DMS79 treated with DMSO at 0.1 percent for 48 hours (cell line): ENCODE measurements at regions not wholly inside any gene's neighbourhood (a gene's known extent, or its start where the extent isn't known, plus 50 kb on each side); places are given as distances from the start of the nearest gene placed in this dataset.
A peak's percentile ranks its signal among the peaks of the same experiment; 100 is the strongest.

Source experiments
- DNase-seq: peaks from one replicate; lab custom pipeline; 2025; lab: John Stamatoyannopoulos, UW

DNA sequence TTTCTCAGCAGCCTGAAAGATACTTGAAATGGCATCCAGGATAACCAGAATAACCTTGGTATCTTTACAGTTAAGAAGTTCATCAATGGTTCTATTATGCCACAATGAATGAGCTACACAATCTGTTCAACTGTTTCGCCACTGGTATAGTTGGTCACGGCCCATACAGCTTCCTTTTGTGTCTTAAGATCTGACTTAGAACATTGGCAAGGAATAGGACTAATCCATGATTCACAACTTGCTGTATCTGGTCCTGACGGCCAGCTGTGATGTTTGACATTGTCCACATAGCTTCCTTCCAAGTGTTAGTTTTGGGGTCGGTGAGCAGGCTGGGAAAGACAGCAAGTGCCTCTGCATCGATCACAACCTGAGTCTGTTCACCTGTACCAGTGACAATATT lies 113.3 kb upstream of the RAD23B start:
- DNase-seq: no peak

DNA sequence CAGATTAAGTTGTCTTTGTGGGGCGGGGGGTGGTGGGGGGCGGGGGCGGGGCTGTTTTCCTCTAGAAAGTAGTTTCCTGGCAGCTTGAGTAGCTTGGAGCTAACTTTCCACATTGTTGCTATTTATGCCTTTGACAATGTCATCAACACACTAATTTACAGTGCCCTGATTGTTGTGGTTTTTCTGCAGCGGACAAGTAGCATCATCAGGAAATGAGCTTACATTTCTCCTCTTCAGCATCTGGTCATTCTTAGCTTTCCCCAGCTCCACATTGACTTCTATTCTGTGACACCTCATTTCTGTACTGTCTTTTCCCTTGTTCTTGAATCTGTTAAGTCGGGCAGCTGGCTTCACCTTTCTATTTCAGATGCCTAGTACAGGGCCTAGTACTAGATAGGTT lies 112.3 kb upstream of the RAD23B start:
- no peak for DNase-seq

DNA sequence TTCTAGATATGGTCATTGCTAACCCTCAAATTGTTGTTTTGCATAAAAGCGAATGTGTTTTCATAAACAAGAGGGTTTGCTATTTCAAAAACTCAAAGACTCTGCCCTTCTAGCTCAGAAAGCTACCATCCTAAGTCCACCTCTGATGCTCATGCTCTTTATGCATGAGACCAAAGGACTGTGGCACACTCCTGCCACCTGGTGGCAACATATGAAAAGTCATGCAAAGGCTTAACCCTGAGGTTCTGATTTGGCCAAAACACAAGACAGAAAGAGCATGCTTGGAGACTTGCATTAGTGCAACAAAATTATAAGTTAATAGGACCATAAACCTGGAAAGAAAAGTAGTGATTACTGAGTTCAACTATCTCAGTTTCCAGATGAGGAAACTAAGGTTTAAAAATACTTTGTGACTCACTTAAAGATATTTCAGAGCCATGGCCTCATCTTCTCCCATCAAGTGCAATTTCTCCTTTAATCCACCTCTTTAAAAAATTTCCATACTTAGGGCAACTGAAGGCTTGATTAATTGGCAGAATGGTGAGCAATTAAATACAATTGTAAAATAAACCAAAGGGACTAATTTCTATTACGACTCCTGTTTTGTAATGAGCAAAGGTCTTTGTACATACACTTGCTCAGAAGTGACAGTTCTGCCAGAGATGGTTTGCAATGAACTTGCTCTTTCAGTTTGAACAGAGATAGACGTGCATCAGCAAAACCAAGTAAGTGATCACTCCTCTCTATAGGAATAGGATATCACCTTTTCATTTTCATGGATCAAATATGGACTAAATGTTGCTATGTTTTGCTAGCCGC lies 110.7 kb upstream of the RAD23B start:
- DNase-seq: peak; percentile 11

DNA sequence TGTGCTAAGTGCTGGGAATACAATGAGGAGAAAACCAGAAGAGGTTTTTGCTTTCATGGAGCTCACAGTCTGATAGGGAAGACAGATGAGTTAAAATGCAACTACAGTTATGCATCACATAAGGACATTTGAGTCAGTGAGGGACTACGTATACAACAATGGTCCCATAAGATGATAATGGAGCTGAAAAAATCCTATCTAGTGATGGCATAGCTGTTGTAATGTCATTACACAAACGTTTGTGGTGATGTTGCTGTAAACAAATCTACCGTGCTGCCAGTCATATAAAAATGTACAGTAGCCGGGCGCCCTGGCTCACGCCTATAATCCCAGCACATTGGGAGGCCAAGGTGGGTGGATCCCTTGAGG lies 110.1 kb upstream of the RAD23B start:
- no peak for DNase-seq

DNA sequence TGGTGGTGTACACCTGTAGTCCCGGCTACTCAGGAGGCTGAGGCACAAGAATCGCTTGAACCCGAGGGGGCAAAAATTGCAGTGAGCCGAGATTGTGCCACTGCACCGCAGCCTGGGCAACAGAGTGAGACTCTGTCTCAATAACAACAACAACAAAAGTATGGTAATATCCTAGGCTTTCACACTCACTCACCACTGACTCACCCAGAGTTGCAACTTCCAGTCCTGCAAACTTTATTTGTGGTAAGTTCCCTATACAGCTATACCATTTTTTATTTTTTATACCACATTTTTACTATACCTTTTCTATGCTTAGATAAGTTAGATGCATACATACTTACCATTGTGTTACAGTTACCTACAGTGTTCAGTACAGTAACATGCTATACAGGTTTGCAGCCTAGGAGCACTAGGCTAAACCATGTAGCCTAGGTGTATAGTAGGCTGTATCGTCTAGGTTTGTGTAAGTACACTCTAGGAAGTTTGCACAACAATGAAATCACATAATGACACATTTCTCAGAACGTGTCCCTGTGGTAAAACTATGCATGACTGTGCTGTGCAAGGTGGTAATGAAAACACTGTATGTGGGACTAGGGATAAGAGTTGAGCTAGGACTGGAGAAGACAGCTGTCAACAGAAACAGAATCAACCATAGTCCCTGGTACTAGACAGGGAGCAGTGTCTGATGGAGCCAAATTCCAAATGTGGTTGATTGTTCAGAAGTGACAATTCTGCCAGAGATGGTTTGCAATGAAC lies 109.5 kb upstream of the RAD23B start:
- DNase-seq: no peak

DNA sequence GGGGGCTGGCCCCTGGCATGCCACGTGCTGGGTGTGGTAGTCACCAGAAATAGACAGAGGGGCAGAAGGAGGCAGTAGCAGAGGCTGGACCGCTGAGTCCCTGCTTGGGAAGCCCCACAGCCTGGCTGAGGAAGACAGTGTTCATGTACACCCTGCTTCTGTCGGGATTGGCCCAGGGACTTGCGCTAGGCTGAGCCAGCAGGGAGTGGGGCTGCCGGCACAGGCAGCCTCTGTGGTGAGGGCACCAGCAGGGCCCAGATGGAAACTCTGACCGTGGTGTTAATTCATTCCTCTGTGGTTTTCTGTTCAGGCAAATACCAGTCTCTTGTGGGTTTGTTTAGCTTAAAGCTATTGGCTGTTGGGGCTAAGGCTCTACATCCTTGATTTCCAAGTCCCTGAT lies 108.6 kb upstream of the RAD23B start:
- DNase-seq: no peak

DNA sequence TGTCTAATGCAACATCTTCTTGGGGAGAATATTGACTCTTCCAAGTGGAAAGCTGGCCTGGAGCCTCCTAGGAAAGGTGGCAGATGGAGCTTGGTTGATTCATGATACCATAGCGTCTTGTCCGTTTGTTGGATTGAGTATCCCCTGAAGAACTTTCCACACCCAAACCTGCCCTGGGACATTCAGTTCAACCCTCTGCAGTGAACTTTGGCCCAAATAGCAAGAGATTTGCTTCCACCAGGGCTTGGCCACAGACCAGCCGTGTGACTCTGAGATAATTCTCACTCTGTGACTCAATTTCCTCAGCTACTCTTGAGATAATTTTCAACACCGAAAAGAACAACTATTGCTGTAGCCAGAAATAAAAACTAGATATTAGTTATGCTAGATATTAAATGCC lies 108.0 kb upstream of the RAD23B start:
- DNase-seq: no peak

DNA sequence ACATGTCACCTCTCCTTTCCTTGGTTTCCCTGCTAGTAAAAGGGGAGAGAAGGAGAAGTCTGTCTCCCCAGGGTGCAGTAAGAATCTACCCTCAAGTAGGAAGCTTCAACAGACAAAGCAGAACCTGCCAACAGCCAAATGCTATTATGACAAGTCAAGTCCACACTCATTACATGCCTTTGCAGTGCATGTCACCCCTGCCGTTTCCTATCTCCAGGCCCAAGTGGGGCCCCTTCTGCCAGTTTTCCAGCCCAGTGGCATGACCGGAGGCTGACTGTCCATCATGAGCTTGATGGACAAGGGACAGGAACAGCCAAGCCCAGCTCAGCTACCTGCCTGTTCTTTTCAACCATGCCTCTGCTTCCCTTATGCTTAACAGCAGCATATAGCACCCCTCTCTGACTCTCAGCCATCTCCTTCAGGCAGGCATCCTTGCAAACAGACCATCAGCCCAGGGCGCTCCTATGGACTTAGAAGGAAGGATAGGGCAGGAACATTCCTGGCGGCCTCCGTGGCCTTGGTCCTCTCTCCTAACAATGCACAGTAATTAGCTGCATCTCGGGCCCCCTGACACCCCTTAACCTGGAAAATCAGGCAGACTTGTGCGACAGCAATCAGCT lies 107.2 kb upstream of the RAD23B start:
- DNase-seq: no peak

DNA sequence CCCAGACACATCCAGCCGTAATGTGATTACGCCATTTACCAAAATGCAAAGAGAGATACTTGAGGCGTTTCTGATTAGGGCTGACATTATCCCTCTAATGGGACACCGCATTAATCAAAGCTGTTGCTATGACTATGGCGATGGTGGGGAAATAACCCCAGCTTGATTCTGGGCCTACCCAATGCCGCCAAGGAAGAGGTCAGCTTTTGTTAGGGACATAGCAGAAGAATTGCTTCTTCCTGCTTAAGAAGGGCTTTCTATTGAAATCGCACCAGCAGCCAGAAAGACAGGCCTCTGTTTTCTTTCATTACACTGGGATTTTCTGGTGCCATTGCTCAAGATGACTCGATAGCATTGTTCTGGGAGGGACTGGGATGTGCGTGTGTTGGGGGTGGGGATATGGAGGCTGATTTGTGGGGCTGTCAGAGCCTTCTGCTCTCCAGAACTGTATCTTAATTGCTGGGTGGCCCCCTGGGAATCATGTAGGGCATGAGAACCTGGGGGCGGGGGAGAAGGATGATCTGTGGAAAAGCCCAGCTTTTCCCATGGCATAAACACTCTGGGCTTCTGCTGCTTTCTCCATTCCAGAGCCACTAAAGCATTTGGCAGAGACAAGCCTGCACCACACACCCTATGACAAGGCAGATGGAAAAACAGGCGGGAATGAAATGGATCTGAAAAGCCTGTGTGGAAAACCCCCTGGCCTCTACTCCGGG lies 106.5 kb upstream of the RAD23B start:
- no peak for DNase-seq

DNA sequence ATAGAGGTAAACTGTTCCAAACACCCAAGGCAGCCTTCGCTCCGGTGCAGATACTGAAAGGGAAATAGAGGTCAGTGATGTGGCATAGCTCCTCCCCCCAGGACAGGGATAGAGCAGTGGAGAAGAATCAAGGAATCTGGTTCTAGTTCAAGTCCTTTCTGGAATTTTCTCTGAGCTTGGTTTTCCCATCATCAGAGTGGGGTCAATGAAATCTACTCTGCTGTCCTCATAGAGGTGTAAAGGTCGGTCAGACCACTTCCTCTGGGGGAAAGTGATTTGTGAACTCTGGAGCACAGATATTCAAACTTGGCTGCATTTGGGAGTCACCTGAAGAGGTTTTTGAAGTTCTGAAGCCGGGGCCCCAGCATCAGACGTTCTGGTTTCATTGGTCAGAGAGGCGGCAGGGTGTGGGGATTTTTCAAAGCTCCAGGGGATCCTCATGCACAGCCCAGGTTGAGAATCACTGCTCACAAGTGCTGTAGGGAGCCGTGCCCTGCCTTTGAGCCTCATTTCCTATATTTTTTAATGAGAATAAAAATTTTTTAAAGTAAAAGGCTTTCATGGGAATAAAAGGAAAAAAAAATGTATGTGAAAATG lies 105.7 kb upstream of the RAD23B start:
- no peak for DNase-seq

DNA sequence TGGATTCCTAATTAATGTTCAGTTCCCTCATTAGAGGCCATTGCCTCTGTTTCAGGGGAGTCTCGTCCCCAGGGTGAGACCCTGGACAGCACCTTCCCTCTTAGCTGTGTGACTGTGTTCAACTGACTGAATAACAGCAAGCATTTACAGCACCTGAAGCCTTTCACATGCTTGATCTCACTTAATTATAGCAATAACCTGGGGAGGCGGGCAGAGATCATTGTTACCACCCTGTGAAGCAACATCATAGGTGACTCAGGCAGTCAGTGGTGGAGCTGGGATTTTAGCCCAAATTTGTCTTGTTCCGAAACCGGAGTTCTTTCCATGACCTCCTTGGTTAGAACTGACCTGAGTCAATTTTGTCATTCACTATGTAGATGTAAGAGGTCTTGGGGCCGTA lies 105.2 kb upstream of the RAD23B start:
- DNase-seq: no peak

DNA sequence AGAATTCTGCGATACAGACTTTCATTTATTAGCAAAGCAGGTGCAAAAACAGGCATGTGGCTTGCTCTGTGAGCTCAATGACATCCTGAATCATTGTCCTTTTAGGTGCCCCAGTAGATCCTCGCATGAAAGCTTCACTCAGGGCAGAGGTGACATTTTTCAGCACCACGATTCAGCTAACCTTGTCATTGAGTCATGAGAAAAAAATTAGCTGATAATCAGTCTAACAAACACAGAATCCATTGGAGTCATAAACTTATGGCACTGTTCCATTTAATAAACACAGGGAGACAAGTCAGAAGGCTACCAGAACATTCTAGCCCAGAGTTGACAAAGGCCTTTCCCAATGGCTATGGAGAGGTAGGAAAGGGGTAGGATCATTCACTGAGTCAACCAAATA lies 104.8 kb upstream of the RAD23B start:
- DNase-seq: no peak

DNA sequence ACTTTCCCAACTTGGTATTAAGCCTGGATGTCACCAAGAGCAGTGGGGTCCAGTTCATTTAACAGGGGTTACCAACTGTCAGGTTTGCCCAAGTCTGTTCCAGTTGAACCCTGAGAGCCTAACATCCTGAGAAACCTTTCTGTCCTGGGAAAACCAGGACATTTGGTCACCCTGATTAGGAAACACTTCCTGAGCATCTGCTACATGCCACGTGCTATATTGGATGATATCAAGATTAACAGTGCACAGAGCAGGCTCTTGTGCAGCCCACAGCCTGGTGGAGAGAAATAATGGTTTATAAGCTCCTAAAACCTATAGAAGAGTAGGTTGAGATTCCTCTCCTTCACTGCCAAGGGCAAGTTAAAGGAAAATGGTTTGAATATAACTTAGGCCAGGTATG lies 102.9 kb upstream of the RAD23B start:
- DNase-seq: no peak

DNA sequence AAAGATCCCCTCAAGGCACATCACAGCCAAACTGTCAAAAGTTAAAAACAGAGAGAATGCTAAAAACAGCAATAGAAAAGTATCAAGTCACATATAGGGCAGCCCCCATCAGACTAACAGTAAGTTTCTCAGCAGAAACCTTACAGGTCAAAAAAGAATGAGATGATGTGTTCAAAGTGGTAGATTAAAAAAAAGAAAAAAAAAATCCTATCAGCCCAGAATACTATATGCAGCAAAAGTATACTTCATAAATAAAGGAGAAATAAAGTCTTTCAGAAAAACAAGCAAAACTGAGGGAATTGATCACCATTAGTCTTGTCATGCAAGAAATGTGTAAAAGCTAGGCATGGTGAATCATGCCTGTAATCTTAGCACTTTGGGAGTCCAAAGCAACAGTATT lies 99.9 kb upstream of the RAD23B start:
- DNase-seq: no peak

DNA sequence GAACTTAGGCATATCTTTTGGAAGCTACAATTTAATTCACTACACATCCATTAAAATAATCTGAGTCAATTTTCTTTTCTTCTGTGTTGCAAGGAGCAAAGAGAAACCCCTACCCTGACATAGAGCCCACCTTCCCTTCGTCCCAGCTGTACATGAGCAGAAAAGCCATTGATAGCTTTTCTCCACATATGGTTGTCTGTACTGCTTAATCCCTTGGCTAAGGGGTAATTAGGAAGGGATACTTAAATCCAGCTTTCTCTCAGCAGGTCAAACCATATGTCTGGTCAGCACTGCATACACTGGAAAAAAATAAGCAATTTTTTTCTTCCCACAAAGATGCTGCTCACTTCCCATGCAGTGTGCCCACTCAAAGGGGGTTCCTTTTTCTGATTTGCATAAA lies 94.7 kb upstream of the RAD23B start:
- DNase-seq: no peak

DNA sequence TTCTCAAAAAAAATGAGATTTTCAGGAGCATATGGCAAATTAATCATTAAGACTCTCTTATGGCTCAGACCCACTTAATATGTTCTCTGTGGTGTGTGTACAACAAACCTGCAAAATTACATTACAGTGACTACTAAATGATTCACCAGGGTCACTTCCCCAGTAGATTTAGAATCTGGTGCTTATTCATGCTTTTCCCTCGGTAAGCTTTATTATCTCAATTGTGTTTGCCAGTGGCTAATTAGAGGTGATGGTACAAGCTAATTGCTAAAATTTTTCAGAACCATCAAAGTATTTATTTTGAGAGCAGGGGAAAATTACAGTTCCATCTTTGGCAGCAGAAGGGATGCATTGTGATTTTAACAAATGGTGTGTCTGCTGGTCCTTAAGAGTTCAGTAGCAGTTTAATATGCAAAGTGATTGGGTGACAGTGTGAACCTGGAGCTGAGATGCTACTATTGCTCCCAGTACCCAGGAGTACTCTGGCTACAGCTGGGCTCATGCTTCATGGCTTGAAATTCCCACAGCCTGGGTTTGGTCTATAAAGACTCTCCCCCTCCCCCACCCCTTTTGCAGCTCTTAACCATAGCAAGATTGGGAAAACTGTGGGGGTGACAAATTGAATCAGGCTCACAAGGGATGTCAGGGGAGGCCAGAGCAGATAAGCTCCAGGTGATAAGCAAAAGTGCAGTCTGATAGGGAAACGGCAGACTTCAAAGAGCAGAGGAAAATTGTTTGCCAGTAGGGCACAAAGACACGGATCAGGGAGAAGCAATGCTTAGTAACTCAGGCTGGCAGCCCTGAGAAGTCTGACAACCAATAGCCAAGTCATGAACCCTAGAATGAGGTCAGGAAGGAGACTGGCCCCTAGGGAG lies 92.8 kb upstream of the RAD23B start:
- DNase-seq: no peak

DNA sequence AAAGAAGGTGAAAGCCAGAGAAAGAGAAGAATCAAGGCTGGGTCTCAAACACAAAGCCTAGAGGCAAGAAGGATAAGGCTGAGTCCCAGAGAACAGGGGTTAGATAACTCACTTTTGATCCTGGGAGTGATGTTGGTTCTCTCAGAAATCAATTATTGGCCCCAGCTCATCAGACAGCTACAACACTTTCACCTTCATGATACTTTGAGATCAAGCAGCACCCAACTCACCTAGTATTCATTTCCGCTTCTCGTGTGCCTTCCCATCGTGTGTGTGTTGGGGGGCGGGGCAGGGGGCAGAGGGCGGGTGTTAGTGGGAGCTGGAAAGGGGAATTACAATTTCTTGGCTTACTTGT lies 92.2 kb upstream of the RAD23B start:
- no peak for DNase-seq

DNA sequence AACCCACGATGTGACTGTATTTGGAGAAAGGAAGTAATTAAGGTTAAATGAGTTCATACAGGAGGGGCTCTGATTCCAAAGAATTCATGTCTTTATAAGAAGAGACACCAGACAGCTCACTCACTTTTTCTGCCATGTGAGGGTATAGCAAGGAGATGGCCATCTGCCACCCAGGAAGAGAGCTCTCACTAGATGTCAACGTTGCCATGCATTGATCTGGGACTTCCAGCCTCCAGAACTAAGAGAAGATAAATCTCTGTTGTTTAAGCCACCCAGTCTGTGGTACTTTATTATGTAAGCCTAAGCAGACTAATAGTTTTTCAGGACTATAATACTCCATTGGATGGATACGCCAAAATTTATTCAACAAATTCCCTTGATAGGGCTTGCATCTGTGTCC lies 89.8 kb upstream of the RAD23B start:
- DNase-seq: no peak

DNA sequence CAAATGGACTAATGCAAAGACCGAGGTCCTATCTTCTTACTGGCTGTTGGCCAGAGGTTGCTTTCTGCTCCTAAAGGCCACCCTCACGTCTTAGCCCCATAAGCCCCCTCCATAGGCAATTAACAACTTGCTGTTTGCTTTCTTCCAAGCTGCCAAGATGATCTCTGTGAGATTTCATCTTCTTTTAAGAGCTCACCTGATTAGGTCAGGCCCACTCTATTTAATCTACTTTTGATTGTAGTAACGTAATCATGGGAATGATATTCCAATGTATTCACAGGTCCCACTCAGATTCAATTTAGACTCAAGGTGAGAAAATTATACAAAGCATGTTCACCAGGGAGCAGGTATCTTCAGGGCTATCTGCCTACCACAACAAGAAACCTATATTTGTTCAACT lies 84.4 kb upstream of the RAD23B start:
- DNase-seq: no peak

DNA sequence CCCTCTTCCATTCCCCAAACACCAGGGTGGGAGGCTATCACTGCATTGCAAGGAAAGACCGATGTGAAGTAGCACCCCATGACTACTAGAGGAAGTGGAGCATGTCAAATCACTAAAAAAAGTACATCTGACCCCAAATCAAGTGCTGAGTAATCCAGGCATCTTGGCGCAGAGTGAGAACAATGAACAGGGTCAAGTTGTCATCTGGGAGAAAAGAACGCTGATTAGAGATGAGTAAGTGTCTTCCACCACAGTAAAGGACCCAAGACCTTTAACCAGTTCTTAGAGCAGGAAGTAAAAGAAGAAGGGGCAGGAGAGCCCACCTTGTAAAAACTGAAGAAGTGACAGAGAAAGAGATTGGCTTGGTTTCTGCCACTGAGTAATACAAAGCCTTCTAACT lies 75.0 kb upstream of the RAD23B start:
- no peak for DNase-seq

DNA sequence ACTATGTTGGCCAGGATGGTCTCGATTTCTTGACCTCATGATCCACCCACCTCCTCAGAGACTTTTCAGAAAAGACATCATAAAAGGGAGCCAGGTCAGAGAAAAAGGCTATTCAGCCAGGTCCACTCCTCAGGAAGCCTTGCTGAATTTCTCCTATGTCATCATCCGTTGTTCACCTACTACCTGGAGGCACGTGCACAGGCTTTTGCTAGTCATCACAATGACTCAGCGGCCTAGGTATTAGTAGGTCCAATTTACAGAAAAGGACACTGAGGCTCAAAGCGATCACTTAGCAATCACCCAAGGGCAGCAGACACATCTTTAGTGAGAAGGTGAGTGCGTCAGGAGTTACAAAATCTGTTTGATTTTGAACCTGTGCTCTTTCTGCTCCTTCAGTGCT lies 72.3 kb upstream of the RAD23B start:
- DNase-seq: no peak
